HG03095 (cell line): ENCODE measurements at regions not wholly inside any gene's neighbourhood (a gene's known extent, or its start where the extent isn't known, plus 50 kb on each side); places are given as distances from the start of the nearest gene placed in this dataset.

ENCODE experiments used
- ATAC-seq: cut with Tn5 transposase; IDR thresholded peaks from one replicate; pipeline ENCODE4 v1.9.1; 2021; ENCODE audit warnings: moderate library complexity; ENCODE audit not compliant: unreplicated experiment

DNA sequence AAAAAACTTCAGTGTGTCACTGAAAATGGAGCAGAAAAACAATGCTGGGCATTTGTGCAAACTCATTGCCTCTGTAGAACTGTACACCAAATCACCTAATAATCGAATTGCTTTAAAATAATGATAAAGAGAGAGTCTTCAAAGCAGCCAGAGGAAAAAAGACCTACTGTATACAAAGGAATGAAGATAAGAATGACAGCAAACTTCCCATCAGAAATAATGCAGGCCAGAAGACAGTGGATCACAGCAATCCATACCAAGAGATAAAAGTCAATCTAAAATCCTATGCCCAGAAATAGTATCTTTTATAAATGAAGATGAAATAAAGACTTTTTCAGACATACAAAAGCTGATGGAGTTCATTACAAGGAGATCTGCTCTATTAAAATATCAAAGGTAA is 134.7 kb upstream of the VEPH1 start:
- ATAC-seq = no peak

DNA sequence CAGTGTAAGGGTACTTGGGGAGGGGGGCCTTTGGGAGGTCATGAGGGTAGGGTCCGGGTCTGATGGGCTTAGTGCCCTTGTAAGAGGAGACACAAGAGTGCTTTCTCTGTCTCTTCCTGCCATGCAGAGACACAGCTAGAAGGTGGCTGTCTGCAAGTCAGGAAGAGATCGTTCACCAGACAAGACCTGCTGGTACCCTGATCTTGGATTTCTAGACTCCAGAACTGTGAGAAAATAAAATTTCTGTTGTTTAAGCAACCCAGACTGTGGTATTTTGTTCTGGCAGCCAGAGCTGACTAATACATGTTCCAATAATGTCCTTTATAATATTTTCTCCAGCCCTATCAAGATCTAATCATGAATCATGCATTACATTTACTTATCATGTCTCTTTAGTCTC is 130.0 kb upstream of the VEPH1 start:
- ATAC-seq = no peak

DNA sequence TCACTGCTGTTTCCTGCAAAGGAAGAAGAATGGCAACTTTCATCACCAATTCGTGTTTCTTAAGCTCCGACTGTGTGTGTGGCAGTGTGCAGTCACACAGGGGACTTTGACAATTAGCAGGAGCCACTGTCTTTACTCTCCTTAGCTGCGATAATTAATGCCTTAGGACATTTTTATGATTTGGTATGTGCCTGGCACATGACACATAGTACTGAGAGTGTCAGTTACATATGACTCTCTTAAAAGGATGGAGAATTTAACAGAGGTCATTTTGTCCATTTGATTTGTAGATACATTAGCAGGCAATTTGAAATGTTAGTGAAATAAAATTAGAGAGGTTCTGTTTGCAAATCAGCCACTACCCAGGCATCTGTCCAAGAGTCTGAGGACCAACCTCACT is 128.9 kb upstream of the VEPH1 start:
- ATAC-seq = no peak

DNA sequence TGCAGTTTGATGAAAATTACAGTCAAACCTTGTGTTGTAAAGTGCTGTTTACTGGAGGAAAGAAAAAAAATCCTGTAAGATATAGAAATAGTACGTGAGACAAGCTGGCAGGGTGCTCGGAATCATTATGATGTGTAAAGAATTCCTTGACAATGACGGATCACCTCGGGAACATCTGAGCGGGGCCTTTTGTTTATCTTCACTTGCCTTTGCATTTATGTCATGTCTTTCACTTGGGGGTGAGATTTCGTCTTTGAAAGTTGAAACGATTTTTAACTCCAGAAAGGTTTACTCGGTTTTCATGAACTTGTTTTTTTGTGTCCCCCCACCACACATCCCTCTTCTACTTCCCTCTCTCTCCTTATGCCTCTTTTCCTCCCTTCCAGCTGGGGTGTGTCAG is 128.3 kb upstream of the VEPH1 start:
- ATAC-seq = no peak

DNA sequence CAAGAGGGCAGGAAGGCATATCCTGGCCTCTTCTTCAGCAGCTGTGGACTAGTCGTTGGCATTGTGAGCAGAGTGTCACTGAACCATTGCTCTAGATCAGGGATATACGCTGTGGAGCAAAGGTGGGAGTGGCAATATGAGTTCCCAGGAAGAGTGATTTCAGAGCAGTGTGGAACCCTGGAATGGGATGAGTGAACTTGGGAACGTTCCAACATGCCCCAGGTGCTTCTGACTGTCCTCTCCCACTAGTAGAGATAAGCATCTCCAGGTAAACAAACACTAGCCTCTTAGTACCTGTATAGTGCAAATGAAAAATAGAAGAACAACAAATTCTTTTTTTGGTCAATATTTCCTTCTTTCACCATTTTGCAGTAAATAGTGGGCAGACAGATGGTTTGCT is 123.6 kb upstream of the VEPH1 start:
- ATAC-seq = no peak

DNA sequence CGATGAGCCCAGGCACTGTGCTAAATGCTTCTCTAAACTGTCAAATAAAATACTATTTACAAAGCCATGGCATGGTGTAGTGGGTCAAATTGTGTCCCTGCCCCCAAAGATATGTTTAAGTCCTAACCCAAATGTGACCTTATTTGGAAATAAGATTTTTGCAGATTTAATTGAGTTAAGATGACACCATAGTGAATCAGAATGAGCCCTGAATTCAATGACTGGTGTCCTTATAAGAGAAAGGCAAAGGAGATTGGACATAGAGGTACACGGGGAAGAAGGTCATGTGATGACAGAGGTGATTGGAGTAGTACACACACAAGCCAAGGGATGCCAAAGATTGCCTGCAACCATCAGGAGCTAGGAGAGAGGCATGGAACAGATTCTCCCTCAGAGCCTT is 121.6 kb upstream of the VEPH1 start:
- ATAC-seq = no peak

DNA sequence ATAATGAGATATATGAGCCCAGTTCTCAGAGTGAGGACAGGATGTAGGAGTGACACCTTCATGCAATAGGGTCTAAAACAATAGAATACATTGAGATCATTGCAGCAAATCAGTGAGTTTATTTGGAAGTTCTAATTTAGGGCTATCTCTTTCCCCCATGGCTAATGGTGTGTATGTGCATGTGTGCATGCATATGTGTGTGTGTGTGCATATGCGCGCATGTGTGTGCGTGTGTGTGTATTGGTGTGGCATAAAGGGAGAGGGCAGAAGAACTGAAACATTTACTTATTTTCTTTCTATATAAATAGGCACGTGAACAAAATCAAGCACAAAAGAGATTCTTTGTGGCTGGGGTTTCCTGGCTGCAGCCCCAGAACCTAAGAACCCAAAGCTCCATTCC is 115.7 kb upstream of the VEPH1 start:
- ATAC-seq = no peak

DNA sequence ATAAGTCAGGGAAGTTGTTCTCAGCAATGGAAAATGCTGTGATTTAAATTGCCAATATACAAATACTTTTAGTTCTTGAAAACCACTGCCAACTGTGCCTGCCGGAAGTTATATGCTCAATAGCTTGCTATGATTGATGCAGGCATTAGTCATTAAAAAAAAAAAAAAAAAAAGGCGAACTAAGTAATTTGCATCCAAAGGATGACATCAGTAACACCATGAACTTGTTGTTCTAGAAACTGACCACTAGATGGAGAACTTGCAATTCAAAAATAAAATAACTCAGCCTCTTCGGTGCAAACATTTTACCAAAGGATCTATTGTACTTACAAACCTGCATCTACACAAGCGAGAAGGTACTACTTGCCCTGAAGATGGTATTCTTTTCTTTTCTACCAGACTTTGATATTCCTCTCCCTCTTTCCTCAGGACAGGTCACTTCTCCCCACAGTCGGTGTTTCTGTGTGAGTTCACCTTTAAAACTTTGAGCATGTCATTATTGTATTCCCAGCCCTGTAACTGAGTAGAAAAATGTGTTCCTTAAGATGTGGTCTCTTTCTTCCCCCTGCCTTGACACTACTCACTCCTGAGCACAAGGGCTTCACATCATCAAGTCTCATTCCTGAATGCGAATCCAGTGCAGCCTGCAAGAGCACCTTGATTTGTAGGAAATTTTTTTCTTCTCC is 115.0 kb upstream of the VEPH1 start:
- ATAC-seq = peak; percentile 84

DNA sequence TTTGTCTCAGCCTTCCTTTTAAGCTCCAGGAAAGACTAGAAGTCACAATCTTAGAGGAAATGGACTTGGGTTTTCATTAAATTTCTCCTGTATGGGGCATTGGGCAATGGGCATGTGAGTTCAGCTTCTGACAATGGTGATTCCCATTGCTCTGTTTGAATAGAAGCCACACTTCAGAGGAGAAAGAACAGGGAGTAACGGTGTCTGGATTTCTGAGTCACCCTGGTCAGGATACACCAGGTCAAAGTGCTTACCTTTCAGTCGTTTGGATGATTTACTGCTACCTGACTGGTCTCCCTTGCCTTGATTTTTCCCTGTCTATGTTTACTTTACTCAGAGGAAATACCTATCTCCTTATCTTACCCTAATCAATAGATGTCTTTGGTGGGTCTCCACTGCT is 111.7 kb upstream of the VEPH1 start:
- ATAC-seq = no peak

DNA sequence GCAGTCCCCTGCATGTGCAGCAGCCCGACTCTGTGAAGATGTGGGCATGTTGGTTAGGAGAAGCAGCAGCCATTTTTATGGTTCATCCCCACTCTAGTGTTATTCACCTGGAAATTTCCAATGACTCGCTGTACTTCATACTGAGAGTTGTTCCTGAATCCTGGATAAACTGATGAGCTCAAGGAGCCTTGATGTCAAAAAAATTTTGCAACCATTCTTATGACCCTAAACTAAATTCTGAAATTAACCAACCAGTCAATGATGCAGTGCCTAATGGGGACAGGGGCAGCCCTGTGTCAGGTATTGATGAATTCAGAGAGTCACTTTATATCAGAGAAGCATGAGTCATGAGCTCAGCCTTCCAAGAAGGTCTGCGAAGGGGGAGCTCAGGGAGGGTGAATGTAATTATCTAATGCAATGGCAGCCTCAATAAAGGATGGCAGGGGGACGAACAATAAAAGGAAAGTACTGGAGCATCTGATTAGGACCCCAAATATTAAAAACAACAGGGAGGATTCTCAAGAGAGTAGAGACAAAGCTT is 108.4 kb upstream of the VEPH1 start:
- ATAC-seq = no peak

DNA sequence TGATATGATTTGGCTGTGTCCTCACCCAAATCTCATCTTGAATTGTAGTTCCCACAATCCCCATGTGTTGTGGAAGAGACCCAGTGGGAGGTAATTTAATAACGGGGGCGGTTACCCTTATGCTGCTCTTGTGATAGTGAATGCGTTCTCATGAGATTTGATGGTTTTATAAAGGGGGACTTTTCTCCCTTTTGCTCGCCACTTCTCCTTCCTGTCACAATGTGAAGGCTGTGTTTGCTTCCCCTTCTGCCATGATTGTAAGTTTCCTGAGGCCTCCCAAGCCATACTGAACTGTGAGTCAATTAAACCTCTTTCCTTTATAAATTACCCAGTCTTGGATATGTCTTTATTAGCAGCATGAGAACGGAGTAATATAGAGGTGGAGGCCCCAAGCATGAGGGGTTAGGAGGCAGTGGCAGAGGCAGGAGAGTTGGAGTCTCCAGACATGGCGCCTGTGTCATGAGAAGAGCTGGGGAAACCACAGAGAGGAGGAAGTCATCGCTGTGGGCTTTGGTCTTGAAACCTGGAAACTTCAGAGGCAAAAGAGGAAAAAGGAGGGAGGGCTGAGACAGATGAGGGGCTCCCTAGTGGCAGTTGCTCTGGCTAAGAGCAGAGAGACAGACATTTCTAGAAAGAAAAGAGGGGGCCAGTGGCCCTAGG is 107.8 kb upstream of the VEPH1 start:
- ATAC-seq = no peak

DNA sequence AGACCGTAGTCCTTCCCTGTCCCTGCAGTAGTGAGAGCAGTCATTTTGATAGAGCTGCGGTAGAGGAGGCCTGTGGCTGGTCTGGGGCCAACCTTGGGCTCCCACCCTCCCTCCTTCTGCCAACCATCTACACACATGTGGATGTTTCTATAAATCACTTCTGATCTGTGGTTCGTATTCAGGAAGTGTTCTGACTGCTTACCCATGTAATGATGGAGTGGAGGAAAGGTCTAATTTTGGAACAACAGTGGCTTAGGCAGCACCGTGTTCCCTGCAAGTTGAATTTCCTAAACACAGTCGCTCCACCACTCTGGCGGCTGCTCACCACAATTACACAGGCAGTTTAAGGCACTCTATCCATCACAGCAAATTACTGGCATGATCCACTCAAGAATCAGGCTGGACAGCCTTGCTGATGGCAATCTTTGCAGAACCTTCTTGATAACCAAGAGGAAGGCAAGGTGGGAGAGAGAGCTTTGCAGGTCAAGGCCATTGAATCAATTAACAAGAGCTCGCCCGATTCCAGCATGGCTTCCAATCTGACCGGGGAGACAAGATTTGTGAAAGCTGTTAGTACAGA is 104.7 kb upstream of the VEPH1 start:
- no peak for ATAC-seq

DNA sequence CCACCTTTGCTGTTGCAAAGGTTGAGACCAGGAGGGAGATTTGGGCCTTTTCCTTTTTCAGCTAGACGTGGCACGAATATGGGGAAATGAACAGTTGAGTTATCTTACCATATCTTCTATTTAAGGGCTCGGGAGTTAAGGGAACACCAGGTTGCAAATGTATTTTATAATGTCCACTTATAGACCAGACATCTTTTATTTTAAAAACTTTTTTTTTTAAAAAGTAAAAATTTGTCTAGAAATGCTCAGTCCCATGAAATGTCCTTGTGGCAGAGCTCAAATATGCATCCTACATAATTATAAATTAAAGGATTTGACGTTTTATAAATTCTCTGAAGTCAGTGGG is 103.6 kb upstream of the VEPH1 start:
- ATAC-seq = no peak

DNA sequence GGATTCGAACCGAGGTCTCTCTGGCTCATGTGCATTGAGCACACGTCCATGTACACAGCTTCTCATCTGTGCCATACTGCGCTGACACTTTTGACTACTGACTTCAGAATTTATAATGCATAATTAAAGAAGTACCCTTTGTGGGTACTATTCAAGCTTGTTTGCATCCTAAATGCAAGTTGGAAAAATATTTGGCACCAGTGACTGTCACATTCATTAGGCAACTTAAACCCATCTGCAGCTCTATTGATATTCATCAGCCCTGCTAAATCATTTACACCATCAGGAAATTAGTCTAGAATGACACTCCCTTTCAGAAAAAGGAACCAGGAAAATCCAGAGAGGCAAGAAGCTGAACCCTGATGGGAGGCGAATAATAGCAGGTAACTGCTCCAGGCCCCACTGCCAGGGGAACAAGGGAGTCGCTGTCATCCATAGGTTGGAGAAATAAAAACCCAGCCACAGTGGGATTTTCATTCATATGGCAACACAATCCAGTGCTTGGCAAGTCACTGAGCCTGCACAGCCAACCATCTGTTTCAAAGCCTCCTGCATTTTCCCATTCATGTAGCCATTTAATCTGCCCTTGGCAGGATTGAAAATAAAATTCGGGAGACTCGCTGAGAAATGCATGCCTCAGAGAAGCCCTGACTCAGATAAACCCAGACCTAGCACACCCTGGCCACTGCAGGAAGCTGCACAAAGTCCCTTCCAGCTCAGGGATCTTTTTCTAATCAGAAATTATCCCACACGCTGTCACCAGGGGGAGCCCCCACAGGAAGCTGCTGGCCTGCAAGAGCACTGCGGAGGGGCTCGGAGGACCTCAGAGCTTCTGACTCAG is 103.0 kb upstream of the VEPH1 start:
- ATAC-seq = peak; percentile 92

DNA sequence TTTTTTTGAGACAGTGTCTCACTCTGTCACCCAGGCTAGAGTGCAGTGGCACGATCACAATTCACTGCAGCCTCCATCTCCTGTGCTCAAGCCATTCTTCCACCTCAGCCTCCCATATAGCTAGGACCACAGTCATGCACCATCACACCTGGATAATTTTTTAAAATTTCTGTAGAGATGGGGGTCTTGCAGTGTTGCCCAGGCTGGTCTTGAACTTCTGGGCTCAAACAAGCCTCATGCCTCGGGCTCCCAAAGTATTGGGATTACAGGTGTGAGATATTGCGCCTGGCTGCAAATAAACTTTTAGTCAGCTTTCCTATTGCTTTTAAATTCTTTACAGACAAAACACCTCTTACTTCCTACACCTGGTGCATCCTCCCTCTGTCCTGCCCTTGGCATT is 102.1 kb upstream of the VEPH1 start:
- no peak for ATAC-seq

DNA sequence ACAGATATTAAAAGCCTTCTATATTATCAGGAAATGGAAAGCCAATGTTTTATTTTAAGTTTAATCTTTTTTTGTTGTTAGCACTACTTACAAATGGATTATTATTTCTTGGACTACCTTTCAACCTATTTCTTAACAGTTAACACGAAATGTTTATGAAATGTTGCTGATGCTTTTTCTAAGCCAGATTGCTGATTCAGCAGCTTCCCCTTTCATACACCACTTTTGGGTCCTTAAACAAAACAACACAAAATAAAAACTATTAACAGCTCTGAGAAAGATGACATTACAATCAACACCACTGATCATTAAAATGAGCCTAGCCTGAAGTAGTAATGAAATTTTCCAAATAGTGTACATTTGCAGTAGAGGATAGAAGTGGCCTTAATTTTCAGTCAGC is 99.2 kb upstream of the VEPH1 start:
- no peak for ATAC-seq

DNA sequence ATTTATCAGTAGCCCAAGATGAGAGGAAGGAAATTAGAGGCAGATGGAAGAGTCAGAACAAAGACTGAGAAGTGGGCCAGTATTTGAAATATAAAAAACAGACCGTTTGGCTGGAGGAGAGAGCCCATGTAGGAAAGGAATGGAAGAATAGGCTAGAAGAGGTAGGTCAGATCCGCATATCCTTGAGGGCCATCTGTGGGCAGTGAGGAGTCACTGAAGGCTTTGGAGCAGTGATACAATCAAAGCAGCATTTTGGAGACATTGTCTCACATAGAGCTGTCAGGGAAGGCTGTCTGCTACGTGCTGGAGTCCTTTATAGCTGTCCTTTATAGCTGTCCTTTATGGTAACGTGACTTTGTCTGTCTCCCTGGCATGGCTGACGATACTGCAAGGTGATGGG is 92.0 kb upstream of the VEPH1 start:
- ATAC-seq = no peak

DNA sequence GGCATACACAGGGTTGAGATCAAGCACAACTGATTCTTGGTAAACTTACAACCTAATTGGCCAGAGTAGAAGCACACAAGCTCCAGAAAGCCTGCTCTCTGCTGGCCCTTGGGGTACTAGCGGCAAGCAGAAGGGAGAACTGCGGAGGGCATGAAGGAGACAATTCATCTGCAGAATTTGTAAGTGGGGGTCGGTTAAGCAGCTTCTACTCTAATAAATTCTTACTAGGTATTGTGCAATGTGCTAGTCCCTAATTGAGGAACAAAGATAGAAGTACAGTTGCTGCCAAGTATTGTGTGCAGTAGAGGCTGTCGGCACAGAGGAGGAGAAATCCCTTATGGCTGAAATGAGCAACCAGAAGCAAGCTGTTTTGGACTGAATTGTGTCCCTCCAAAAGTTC is 91.2 kb upstream of the VEPH1 start:
- no peak for ATAC-seq

DNA sequence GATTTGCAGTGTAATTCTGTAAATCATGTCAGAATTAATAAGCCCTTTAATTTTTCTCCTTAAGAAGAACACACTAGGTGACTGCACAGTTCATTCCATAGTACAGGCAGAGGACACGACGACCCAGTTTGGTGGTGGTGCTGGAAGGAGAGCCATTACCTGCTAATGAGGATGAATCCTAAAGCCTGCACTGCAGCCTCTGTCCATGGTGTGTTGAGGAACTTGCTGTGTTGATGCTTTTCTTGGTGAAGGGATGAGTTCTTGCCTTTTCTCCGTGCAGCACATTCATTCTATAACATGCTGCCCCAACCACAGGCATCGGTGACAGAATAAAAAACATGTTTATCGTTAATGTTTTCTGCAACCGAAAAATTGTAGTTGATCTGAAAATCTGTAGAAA is 89.6 kb upstream of the VEPH1 start:
- no peak for ATAC-seq

DNA sequence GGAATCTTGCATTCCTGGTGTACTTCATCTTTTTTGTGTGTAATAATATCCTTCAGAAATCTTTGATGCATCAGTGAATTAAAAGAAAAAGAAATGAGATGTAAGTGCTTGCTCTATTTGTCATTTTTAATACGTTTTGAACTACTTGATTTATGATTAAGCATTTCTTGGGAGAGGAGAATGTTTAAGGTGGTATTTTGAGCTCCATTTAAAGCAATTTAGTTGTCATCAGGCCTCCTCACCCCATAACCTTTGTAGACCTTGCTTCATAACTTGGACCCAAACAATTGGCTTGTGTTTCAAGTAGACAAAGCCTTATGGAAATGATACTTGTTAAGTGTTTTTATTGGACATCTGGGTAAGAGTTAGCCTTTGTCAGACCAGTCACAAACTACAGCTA is 87.1 kb upstream of the VEPH1 start:
- no peak for ATAC-seq

DNA sequence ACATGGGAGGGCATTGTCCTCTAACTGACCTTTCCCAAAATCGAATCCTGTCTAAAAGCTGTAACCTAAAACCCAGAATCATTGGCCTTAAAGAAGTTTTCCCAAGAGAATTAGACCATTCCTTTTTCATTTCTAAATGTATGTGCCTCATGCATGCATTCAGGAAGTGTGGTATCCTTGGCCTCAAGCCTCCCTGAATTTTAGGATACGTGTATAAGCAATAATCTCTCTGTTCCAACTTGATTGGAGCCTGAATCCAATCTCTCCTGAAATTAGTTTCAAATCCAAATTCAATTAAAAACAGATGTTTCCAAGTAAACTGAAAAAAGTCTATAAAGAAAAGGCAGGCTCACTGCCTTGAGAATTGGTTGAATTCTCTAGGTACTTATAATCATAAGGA is 86.0 kb upstream of the VEPH1 start:
- no peak for ATAC-seq
